NCI-H2196 (cell line): ENCODE measurements at regions not wholly inside any gene's neighbourhood (a gene's known extent, or its start where the extent isn't known, plus 50 kb on each side); places are given as distances from the start of the nearest gene placed in this dataset.
"Not testable (repeated sequence)": the region's sequence is repeated elsewhere in the genome, so short reads cannot be mapped to it uniquely, and the experiment has no call there.

Source experiments
- DNase-seq: peaks from one replicate; lab custom pipeline; 2025; ENCODE audit not compliant: unreplicated experiment; lab: John Stamatoyannopoulos, UW

DNA sequence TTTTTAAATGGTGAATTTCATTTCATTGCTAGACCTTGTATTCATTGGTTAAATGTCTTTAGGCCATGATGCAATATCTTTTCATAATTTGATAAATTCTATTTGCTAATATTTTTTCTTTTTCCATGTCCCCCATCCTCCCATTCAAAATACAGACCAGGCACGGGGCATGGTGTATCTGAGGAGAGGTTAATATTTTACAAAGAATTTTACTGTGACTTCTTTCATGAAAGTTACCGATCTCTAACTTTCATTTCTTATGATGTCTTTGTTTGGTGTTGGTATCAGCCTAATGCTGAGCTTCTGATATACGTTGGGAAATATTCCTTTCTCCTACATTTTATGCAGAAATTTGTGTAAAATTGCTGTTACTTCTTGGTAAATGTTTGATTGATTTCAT lies 216.7 kb upstream of the IGFBP3 start:
- DNase-seq, result no peak

- DNase-seq, result no peak
Measured at GRCh38 chr7:46135557-46135956, 214.5 kb upstream of the IGFBP3 start.

DNA sequence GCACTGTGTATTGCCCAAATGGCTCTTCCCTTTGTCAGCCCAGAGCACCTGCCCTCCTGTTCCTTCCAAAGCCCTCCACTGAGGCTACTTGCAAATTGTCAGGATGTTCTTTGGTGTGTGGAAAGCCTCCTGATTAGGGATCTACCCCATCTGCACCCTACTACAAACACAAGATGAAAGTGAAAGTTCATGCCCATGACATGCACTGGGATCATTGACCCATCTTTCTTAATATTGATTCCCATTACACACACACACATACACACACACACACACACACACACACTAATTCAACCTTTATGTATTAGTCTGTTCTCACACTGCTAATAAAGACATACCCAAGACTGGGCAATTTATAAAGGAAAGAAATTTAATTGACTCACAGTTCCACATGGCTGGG lies 213.7 kb upstream of the IGFBP3 start:
- no peak for DNase-seq

GRCh38 chr7:46134385-46134784 lies 213.3 kb upstream of the IGFBP3 start:
- DNase-seq, result no peak

DNA sequence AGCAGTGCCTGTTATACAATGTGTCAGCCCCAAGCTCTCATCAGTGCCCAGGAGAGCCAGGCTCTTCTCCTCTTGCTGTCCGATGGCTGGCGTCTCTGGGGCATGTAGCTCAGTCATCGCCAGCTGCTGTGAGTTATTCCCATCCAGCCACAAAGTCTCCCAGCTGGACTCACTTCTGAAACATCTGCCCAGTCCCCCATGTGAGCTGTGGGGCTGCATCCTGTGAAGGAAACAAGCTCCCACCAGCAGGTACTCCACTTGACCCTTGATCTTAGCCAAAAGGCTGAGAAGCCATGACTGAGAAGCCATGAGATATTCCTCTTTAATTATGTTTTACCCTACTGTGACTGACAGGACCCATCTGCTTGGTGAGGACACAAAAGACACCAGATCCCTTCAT lies 212.7 kb upstream of the IGFBP3 start:
- no peak for DNase-seq

DNA sequence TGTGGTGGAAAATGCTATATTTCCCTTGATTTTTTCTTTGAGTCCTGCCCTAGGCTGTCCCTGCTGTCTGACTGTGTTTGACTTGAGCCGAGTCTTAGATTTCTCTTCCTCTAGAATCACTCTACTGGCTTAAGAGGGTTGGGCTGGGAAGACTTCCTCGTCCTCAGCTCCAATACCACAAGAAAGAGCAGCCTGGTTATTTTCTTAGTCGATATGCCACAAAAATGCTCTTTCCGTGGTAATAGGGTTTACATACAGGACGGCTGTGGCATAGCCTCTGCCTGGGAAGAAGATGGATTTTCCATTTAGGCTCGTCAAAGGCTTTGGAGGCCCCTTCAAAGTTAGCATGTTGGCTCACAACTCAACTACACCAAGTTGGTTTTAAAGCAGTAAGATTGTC lies 212.0 kb upstream of the IGFBP3 start:
- DNase-seq, result no peak

- DNase-seq, result no peak
Measured at GRCh38 chr7:46131916-46132795, 211.1 kb upstream of the IGFBP3 start.

DNA sequence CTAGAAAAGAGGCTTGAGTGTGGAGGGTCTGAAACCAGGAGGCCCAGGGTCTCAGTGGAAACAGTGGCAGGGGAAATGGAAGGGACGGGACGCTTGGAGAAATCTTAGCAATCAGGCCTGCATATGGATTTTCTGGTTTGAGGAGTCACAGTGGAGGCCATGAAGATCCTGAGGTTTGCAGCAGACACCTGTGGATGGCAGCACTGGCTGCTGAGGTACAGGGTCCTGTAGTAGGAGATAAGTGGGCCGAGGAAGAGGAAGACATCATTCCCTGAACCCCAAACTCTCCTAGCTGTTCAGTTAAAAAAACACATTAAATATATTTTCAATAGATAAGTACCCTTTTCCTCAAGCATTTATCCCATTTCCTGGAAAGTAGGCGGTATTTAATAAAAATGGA lies 208.8 kb upstream of the IGFBP3 start:
- no peak for DNase-seq

GRCh38 chr7:46127814-46128213 lies 206.7 kb upstream of the IGFBP3 start:
- no peak for DNase-seq

DNA sequence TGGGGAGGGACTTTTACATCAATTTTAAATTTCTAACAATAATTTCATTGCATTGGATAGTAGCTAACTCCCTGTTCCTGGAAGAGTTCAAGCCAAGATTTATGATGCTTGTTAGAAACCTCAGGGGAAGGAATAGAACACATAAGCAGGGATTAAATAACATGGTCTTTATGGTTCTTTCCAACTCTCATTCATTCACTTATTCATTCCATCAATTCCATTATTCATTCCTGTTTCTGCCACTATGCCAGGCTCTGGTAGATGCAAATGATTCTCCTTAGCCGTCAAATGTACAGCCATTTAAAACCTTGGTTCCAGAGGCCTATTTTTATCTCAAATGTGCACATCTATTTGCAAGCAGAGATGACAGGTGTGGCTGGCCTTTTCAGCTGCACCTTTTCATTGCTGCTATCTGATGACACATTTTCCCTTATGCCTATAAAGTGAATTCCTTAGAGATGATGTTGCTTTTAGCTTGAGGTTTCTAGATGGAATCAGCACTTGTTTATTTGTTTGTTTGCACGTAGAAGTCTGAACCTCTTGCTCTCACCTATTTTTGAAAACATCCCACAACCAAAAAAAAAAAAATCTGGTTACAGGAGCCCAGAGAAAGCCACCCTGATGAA lies 205.7 kb upstream of the IGFBP3 start:
- DNase-seq, result no peak

DNA sequence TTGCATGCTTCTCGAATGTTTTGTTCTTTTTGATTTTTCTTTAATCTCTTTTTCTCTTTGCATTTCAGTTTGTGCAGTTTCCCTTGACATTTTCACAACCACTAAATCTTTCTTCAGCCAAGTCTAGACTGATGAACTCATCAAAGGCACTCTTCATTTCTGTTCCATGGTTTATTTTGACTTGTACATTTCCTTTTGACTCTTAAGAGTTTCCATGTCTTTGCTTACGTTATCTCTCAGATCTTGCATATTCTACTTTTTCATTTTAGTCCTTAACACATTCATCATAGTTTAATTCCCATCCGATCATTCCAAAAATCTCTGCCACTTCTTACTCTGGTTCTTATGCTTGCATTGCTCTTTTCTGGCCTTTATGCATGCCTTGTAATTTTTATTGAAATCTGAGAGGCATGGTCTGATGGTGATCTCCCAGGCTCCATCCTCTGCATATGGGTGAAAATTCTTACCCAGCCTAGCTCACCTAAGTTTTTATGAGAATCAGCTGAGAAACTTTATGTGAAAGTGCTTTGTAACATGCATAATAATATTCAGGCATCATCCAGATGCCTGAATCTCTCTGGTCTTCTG lies 202.8 kb upstream of the IGFBP3 start:
- no peak for DNase-seq

GRCh38 chr7:46115410-46115809 lies 194.3 kb upstream of the IGFBP3 start:
- no peak for DNase-seq

DNA sequence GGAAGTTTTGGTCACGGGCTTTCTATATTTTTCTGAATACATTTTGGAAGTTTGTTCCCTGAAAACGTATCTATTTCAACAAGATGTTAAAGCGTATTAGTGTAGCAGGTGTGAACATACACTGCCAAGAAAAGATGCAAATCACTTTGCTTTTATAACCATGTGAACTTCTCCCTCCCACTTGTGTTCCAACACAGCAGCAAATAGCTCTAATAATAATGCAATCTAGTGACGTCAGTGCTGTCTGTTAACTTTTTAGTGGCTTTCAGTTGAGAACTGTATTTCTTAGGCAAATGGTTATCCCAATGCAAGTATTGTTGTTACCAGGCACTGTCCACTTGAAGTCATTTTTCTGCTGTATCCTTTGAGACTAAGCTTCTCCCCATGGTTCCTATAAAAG lies 188.4 kb upstream of the IGFBP3 start:
- DNase-seq, result no peak

DNA sequence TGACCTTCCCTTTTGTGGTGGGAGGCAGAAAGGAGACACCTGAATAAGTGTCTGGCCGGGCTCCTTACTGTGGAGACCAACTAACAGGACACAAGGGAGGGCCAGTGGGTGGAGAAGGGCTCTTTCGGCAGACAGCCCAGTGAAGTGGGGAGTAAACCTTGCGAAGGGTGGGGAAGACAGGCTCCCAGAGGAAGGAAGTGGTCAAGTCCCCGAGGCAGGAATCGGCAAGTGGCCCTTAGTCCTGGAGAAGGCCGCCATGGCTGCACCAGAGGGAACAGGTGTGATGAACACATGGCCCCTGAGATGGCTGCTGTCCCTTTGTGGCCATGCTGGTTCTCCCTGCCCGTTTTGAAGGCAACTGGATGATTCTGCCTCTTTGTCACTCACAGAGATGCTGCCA lies 187.2 kb upstream of the IGFBP3 start:
- no peak for DNase-seq

DNA sequence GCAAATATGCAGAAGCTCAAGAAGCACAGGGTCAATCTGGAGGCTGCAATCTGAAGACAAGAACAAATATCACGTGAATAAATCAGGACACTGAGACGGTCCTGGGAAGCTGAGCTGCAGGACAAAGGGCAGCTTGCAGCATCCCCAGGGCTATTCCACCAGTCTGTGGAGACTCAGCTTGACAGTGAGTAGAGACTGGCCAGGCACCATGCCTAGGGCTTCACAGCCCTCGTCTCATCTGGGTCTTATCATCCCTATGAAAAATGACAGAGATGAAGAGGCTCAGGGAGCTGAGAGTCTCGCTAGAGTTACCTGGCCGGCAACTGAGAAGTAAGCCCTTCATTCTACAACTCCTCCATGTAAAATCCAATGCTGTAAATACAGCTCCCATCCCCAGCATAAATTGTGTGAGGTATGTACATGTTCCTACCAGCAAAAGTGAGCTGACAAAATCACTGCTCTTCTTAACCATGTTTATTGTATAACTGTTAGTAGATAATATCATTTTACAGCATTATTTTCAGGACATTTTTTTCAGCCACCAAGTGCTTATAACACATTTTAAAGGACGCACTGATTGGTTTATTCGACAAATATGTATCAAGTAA lies 186.6 kb upstream of the IGFBP3 start:
- DNase-seq, result no peak

GRCh38 chr7:46100521-46100920 lies 179.4 kb upstream of the IGFBP3 start:
- no peak for DNase-seq

- no peak for DNase-seq
Measured at GRCh38 chr7:46099076-46099475, 178.0 kb upstream of the IGFBP3 start.

GRCh38 chr7:46091071-46091470 lies 170.0 kb upstream of the IGFBP3 start:
- DNase-seq, result no peak

GRCh38 chr7:46089281-46089680 lies 168.2 kb upstream of the IGFBP3 start:
- no peak for DNase-seq

GRCh38 chr7:46088486-46088885 lies 167.4 kb upstream of the IGFBP3 start:
- DNase-seq, result not testable (repeated sequence)

DNA sequence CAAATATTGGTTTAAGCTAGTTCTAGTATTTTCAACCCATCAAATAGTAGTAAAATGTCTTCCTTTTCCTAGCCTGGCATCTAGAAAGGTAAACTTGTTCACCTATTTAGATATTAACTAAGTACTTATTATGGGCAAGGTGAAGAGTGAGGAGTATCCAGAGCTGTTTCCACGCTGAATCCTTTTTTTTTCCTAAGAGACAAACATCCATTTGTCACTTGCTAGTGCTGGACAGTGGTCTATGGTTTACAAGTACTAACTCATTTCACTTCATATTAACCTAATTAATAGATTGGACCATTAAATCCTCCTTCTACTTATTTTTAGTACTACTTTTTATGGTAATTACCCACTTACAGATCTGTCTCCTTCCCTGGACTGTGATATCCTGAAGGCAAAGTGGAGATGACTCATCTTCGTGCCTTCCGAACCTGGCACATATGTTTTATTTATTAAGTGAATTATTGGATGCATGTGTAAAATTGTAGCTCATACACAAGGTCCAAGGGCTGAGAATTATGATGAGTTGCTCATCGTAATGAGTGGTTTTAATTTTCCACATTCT lies 159.6 kb upstream of the IGFBP3 start:
- no peak for DNase-seq

- no peak for DNase-seq
Measured at GRCh38 chr7:46079421-46079820, 158.3 kb upstream of the IGFBP3 start.
